Gastrocnemius medialis (tissue), 4 donors: ENCODE measurements at regions not wholly inside any gene's neighbourhood (a gene's known extent, or its start where the extent isn't known, plus 50 kb on each side); places are given as distances from the start of the nearest gene placed in this dataset.

Experiments used
- ATAC-seq, 2 donors: fragments of 150-250 bp; one replicate each; pipeline ENCODE4 v1.9.1; 2016
- DNase-seq, 2 donors: peaks; one replicate each; pipeline ENCODE4 v3.0.0-alpha.2; 2019
- H3K27ac ChIP-seq, 4 donors: fragments of 200-600 bp; sonication (generic); 1 replicate in 1 of 4; 2 replicates in 3 of 4; pipeline ENCODE4 v1.5.1; 2016 to 2018; ENCODE audit warnings: mild to moderate bottlenecking in 2 of 4, moderate library complexity in 1 of 4
- H3K27me3 ChIP-seq, 3 donors: fragments of 200-600 bp; sonication (generic) in 2 of 3; 1 replicate in 1 of 3; 2 replicates in 2 of 3; pipeline versions ENCODE4 v1.5.1 to v1.6.0; 2016 to 2019; ENCODE audit warnings: mild to moderate bottlenecking in 1 of 3, moderate library complexity in 1 of 3
- H3K36me3 ChIP-seq, 2 donors: fragments of 200-600 bp; sonication (generic) in 1 of 2; one replicate each; pipeline ENCODE4 v1.5.1; 2017 to 2018
- H3K4me1 ChIP-seq, 2 donors: fragments of 200-600 bp; sonication (generic) in 1 of 2; one replicate each; pipeline ENCODE4 v1.5.1; 2016 to 2017; ENCODE audit warnings: mild to moderate bottlenecking in 2 of 2
- H3K4me3 ChIP-seq, 4 donors: fragments of 200-600 bp; sonication (generic) in 3 of 4; 1 replicate in 1 of 4; 2 replicates in 3 of 4; pipeline ENCODE4 v1.5.1; 2016 to 2019; ENCODE audit warnings: mild to moderate bottlenecking in 2 of 4
- H3K9me3 ChIP-seq, 3 donors: fragments of 200-600 bp; sonication (generic) in 2 of 3; 1 replicate in 1 of 3; 2 replicates in 2 of 3; pipeline ENCODE4 v1.5.1; 2016 to 2019
- POLR2A ChIP-seq, 2 donors: fragments of 450-650 bp; IDR thresholded peaks; one replicate each; pipeline ENCODE4 v1.6.1; 2017; ENCODE audit warnings: antibody characterized with exemption in 2 of 2, mild to moderate bottlenecking in 2 of 2, moderate library complexity in 2 of 2
- in situ Hi-C, 4 donors: fragments of 200-750 bp; cut with MboI; loops; one replicate each; pipeline versions ENCODE4 v1.15.0 to v1.8.0; 2017; ENCODE audit warnings: low sequenced_read_pairs in 4 of 4
- intact Hi-C: fragments of 100-400 bp; cut with DNase I; formaldehyde crosslinking; loops from one replicate; pipeline ENCODE4 v1.15.1; 2023; ENCODE audit warnings: low total_unique reads
- TF ChIP-seq, protein P1 (sequence below), 5 experiments: fragments of 450-650 bp in 3 of 5; fragments of 200-600 bp in 2 of 5; sonication (generic) in 2 of 5; IDR thresholded peaks in 4 of 5; conservative IDR thresholded peaks in 1 of 5; 1 replicate in 4 of 5; 2 replicates in 1 of 5; pipeline ENCODE4 v1.5.1; 2016 to 2019; ENCODE audit warnings: antibody characterized with exemption in 5 of 5, mild to moderate bottlenecking in 3 of 5, moderate library complexity in 3 of 5

DNA sequence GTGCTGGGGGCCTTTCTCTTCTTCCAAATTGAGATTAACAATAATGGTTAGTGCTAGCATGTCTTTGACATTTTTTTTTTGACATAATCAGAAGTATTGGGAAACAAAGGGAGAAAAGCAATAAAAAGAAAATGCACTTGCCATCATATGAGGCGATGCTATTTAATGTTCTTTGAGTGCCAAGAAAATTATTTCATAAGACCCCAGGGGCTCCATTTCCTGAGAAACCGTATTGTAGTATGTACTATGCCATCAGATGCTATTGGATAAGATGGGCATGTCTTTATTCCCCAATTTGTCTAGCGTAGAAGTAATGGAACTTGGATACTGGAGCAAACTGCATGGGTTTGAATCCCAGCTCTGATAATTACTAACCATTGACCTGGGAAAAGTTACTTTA, 408.9 kb downstream of the ADRA2A start:
- Histone ChIP-seq H3K4me1 (no peaks in the 10 kb centered on the region), H3K9me3 (peaks cover 0 to 4% (median 0%) of the 10 kb centered on the region in 3 donors), H3K27me3 (no peaks in the 10 kb centered on the region), H3K36me3 (no peaks in the 10 kb centered on the region), H3K27ac (no peak overlapping the region), H3K4me3 (no peak overlapping the region)
- intact Hi-C loops: no loop called here
- TF ChIP-seq POLR2A (IDR thresholded peaks at IDR 0.05): no peak
- TF ChIP-seq, protein P1, sequence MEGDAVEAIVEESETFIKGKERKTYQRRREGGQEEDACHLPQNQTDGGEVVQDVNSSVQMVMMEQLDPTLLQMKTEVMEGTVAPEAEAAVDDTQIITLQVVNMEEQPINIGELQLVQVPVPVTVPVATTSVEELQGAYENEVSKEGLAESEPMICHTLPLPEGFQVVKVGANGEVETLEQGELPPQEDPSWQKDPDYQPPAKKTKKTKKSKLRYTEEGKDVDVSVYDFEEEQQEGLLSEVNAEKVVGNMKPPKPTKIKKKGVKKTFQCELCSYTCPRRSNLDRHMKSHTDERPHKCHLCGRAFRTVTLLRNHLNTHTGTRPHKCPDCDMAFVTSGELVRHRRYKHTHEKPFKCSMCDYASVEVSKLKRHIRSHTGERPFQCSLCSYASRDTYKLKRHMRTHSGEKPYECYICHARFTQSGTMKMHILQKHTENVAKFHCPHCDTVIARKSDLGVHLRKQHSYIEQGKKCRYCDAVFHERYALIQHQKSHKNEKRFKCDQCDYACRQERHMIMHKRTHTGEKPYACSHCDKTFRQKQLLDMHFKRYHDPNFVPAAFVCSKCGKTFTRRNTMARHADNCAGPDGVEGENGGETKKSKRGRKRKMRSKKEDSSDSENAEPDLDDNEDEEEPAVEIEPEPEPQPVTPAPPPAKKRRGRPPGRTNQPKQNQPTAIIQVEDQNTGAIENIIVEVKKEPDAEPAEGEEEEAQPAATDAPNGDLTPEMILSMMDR (IDR thresholded peaks at IDR 0.05 in 4 of 5, conservative IDR thresholded peaks at IDR 0.05 in 1 of 5): no peak
- in situ Hi-C loops: no loop called here
- DNase-seq: no peak
- ATAC-seq: no peak

DNA sequence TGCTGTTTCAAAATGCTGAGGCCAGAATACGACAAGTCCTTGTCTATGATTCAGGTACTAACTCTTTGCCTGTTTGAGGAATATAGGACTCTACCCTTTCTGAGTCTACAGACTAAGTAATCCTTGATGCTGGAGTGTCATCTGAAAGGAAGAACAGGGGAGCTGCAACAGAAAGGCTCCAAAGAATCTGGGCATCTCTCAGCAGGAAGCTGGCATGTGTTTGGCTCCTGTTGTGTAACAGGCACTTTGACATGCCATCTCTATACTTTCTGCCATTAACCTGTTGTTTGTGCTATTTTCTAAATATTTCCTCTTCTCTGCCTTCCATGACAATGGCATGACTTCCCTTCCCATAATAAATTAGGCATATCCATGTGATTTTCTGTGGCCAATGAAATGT, 409.5 kb downstream of the ADRA2A start:
- intact Hi-C loops (no loop called here), in situ Hi-C loops (no loop called here)
- Histone ChIP-seq H3K27me3 (no peaks in the 10 kb centered on the region), H3K36me3 (no peaks in the 10 kb centered on the region), H3K27ac (no peak overlapping the region), H3K9me3 (peaks cover 0 to 4% (median 0%) of the 10 kb centered on the region in 3 donors), H3K4me1 (no peaks in the 10 kb centered on the region), H3K4me3 (no peak overlapping the region)
- TF ChIP-seq POLR2A (IDR thresholded peaks at IDR 0.05): no peak
- TF ChIP-seq, protein P1 (IDR thresholded peaks at IDR 0.05 in 4 of 5, conservative IDR thresholded peaks at IDR 0.05 in 1 of 5): no peak
- ATAC-seq (no peak), DNase-seq (no peak)

DNA sequence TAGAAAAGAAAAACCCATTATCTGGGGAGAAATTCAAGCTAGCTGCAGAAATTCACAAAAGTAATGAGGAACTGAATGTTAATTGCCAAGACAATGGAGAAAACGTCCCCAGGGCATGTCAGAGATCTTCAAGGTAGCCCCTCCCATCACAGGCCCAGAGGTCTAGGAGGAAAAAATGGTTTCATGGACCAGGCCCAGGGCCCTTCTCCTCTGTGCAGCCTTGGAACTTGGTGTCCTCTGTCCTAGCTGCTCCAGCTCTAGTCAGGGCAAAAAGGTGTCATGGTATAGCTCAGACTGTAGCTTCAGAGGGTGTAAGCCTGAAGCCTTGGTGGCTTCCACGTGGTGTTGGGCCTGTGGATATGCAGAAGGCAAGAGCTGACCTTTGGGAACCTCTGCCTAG, 411.8 kb downstream of the ADRA2A start:
- H3K9me3 ChIP-seq: peaks cover 0 to 4% (median 0%) of the 10 kb centered on the region in 3 donors
- ATAC-seq (no peak), DNase-seq (no peak)
- H3K36me3 ChIP-seq: no peaks in the 10 kb centered on the region
- H3K4me1 ChIP-seq: no peaks in the 10 kb centered on the region
- no peak overlapping the region for H3K4me3 ChIP-seq
- TF ChIP-seq, protein P1 (IDR thresholded peaks at IDR 0.05 in 4 of 5, conservative IDR thresholded peaks at IDR 0.05 in 1 of 5): no peak
- TF ChIP-seq POLR2A (IDR thresholded peaks at IDR 0.05): no peak
- no peak overlapping the region for H3K27ac ChIP-seq
- intact Hi-C loops: no loop called here
- in situ Hi-C loops: no loop called here
- no peaks in the 10 kb centered on the region for H3K27me3 ChIP-seq

DNA sequence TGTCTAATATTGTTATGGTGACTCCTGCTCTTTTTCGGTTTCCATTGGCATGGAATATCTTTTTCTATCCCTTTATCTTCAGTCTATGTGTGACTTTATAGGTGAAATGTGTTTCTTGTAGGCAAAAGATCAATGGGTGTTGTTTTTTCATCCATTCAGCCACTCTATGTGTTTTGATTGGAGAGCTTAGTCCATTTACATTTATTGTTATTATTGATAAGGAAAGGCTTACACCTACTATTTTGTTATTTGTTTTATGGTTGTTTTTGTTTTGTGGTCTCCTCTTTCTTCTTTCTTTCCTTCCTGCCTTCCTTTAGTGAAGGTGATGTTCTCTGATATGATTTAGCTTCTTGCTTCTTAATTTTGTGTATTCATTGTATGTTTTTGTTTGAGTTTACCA, 414.3 kb downstream of the ADRA2A start:
- in situ Hi-C loops (no loop called here), intact Hi-C loops (no loop called here)
- Histone ChIP-seq H3K36me3 (no peaks in the 10 kb centered on the region), H3K4me3 (no peak overlapping the region), H3K27ac (no peak overlapping the region), H3K27me3 (no peaks in the 10 kb centered on the region), H3K4me1 (no peaks in the 10 kb centered on the region), H3K9me3 (peaks cover 0 to 4% (median 0%) of the 10 kb centered on the region in 3 donors)
- DNase-seq: no peak
- TF ChIP-seq, protein P1 (IDR thresholded peaks at IDR 0.05 in 4 of 5, conservative IDR thresholded peaks at IDR 0.05 in 1 of 5): no peak
- no peak for TF ChIP-seq POLR2A (IDR thresholded peaks at IDR 0.05)
- ATAC-seq: no peak

DNA sequence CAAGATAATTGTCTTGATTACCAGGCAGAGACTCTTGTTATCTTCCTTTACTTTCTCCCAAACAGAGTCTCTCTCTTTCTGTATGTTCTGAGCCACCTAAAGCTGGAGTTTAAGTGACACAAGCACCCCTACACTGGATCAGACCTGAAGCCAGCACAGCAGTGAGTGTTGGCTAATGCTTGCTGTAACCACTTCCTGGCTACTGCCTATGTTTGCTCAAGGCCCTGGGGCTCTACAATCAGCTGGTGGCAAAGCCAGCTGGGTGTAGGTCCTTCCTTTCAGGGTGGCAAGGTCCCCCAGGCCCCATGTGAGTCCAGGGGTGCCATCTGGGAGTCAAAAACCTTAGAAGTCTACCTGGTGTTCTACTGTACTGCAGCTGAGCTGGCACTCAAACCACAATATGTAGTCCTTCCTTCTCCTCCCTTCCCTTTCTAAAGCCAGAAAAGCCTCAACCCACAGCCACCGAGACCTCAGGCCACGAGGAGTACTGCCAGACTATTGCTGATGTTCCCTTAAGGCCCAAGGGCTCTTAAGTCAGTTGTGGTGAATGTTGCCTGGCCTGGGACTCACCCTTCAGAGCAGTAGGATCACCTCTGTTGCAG, 416.3 kb downstream of the ADRA2A start:
- Histone ChIP-seq H3K9me3 (peaks cover 0 to 4% (median 0%) of the 10 kb centered on the region in 3 donors), H3K36me3 (no peaks in the 10 kb centered on the region), H3K4me3 (no peak overlapping the region), H3K27ac (no peak overlapping the region), H3K4me1 (no peaks in the 10 kb centered on the region), H3K27me3 (no peaks in the 10 kb centered on the region)
- ATAC-seq (no peak), DNase-seq (no peak)
- TF ChIP-seq, protein P1 (IDR thresholded peaks at IDR 0.05 in 4 of 5, conservative IDR thresholded peaks at IDR 0.05 in 1 of 5): no peak
- no peak for TF ChIP-seq POLR2A (IDR thresholded peaks at IDR 0.05)
- intact Hi-C loops (no loop called here), in situ Hi-C loops (no loop called here)
